GM12878 (cell line): ENCODE measurements at regions not wholly inside any gene's neighbourhood (a gene's known extent, or its start where the extent isn't known, plus 50 kb on each side); places are given as distances from the start of the nearest gene placed in this dataset.

Experiments
- CTCF ChIP-seq, 3 experiments: IDR thresholded peaks in 2 of 3; conservative IDR thresholded peaks in 1 of 3; 2 replicates each; pipeline ENCODE4 v1.5.1; 2011; ENCODE audit warnings: low read depth in 3 of 3, low read length in 3 of 3, mild to moderate bottlenecking in 3 of 3, control low read depth in 2 of 3, moderate library complexity in 2 of 3, inconsistent platforms in 1 of 3, mixed read lengths in 1 of 3; ENCODE audit not compliant: control insufficient read depth in 2 of 3, insufficient read depth in 1 of 3; ENCODE audit errors: extremely low read depth in 1 of 3
- NFXL1 ChIP-seq: fragments of 450-650 bp; IDR thresholded peaks from 2 replicates; pipeline ENCODE4 v1.6.1; 2017; ENCODE audit warnings: antibody characterized with exemption, mild to moderate bottlenecking, borderline replicate concordance
- NFYB ChIP-seq: IDR thresholded peaks from 2 replicates; pipeline ENCODE4 v1.6.1; 2011; ENCODE audit warnings: low read depth, mild to moderate bottlenecking, low read length, improper control_type of control experiment, moderate library complexity; ENCODE audit not compliant: insufficient read depth
- POLR2AphosphoS5 ChIP-seq: IDR thresholded peaks from 2 replicates; pipeline ENCODE4 v1.6.1; 2011; ENCODE audit warnings: mild to moderate bottlenecking, low read length, inconsistent platforms
- ZBTB11 ChIP-seq: fragments of 450-650 bp; formaldehyde crosslinking; IDR thresholded peaks from 2 replicates; pipeline ENCODE4 v1.5.0; 2022; ENCODE audit warnings: mild to moderate bottlenecking, missing genetic modification characterization

GRCh38 chr3:177606891-177607290 lies 409.6 kb upstream of the TBL1XR1 start:
- no peak for TF ChIP-seq CTCF (IDR thresholded peaks at IDR 0.05 in 2 of 3, conservative IDR thresholded peaks at IDR 0.05 in 1 of 3; ENCODE audit: control insufficient read depth in 2 of 3, extremely low read depth in 1 of 3, insufficient read depth in 1 of 3, low read depth in 3 of 3, low read length in 3 of 3)
- no peak for TF ChIP-seq NFXL1
- TF ChIP-seq POLR2AphosphoS5: no peak
- no peak for TF ChIP-seq ZBTB11 (CRISPR knock-in tag)
- no peak for TF ChIP-seq NFYB
